IPS-NIHi7 (cell line): ENCODE measurements at regions not wholly inside any gene's neighbourhood (a gene's known extent, or its start where the extent isn't known, plus 50 kb on each side); places are given as distances from the start of the nearest gene placed in this dataset.
A peak's percentile ranks its signal among the peaks of the same experiment; 100 is the strongest.

Experiments
- DNase-seq: peaks from one replicate; pipeline ENCODE4 v3.0.0; 2012; ENCODE audit warnings: mixed read lengths; ENCODE audit errors: extremely low spot score

DNA sequence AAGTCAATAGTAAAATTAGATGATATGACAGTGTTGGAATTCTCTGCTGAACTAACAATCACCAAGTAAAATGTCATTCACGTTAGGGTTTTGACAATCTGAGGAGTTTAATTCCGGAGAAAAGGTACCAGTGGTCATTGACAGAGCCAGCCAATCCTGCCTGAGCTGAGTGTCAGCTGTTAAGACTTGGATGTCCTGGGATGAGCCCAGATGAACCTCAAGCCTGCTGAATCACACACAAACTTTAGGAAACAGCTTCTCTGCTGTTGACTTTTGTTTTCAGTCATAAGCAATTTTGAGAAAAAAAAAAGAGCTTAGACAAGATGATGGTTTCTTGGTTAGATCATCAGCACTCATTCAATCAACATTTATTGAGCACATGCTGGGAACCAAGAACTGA lies 600.0 kb upstream of the SLC39A10 start:
- peak; percentile 9 for DNase-seq

DNA sequence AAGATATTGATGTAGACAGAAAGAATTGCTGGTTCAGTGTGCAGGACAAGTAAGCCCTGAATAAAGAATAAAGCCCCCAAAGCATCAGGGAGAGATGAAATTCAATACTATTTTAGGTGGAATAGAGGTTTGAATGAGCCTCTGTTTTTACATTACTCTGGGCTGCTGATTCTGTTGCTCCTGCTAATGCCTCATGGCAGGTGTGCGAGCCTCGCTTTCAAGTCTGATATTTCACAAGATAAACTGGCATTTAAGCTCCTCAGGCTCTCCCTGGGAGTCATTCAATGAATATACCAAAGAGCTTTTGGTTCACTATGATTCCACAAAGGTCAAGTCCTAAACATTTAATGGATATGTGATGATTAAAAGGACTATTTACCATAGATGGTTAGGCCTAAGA lies 601.0 kb upstream of the SLC39A10 start:
- DNase-seq = no peak

DNA sequence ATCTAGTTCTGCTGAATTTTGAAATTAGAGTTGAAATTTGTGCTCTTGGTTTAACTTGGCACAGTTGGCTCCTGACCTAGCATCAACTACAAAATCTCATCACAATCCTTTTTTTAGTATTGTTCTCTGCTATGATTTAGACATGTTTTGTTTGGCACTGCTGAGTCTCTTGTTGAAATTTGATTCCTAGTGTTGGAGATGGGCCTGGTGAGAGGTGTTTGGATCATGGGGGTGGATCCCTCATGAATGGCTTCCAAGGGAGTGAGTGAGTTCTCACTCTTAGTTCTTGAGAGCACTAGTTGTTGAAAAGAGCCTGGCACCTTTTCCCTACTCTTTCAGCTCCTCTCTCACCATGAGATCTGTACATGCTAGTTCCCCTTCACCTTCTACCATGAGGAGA lies 605.6 kb upstream of the SLC39A10 start:
- no peak for DNase-seq

DNA sequence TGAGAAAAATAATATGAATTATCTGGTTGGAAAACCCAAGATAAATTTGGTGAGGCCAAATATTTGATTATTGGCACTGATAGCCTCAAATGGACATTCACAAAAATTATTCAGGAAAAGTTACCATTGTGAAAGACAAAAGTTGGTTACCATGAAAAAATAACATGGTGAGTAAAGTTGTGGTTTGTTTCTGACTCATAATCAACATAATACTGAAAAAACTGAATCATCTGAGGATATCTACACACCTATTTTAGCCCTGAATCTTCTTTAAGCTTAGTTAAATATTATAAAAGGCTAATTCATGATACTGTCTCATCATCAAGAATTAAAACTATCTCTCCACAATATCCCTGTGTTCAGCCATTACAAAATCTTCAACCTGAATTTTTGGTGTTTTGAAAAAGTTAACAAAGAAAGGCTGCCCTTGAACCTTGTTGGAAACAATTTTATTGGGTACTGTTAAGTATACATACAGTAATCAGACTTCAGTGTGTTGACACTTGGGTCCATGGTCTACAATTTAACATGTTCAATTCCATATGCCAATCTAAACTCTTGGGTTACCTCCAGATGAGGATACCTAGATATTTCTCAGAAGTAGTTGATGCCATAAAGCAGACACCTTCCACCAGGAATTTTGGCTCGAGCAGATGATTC lies 607.5 kb upstream of the SLC39A10 start:
- DNase-seq = no peak

DNA sequence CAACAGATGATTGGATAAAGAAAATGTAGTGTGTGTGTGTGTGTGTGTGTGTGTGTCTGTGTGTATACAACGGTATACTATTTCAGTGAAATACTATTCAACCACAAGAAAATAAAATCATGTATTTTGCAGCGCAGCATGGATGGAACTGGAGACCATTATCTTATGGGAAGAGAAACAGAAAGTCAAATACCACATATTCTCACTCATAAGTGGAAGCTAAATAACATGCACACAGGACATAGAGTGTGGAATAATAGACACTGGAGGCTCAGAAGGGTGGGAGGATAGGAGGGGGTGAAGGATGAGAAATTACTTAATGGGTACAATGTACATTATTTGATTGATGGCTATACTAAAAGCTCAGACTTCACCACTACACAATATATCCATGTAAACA lies 609.1 kb upstream of the SLC39A10 start:
- DNase-seq = no peak

DNA sequence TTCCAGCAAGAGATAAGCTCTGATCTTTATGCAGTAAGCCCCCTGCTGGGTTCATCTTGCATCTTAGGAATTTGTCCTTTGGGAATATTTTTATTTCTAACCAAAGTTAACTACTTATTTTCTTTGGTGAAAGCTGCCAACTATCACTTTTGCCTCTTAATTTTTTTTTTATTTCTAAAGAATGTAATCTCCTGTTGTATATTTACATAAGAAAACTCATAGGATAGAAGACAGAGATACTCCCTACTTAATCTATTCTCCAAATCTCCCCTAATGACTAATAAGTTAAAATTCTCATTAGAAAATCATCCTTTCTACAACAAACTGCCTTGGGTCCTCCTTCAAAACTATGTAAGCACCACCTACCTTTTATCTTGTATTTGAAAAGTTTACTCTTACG lies 612.2 kb upstream of the SLC39A10 start:
- DNase-seq = no peak

DNA sequence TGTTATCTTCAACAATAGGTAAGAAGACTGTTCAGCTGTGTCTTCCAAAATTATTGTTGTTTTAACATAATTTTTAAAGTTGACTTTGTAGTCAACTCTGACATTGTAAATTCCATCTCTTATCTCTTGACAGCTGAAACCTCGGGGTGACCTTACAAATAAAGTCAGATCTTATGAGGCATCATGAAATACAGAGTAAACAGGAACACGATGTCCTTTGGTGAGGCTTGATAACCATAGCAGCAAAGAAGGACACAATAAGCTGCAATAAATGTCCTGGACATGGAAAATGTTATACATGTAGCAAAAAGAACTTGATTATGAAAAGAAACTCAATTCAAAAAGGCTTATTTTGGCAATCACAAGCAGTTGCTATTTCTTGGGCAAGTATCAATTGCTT lies 618.9 kb upstream of the SLC39A10 start:
- no peak for DNase-seq

DNA sequence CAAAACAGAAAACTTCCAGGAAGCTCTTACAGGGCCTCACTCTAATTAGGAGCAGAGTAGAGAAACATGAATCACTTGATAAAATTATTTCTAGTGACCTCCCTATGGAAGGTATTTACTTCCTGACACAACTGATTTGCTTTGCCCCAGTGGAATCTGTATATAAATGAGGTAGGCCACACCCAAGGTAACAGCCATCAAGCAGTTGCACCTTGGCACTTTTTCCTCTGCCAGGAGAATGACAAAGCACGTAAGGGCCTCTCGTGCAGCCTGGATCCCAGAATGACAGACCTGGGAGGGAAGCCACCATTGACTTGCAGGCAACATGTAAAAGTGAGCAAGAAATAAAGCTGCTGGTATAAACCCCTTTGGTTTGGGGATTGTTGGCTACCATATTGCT lies 620.0 kb upstream of the SLC39A10 start:
- DNase-seq = no peak

DNA sequence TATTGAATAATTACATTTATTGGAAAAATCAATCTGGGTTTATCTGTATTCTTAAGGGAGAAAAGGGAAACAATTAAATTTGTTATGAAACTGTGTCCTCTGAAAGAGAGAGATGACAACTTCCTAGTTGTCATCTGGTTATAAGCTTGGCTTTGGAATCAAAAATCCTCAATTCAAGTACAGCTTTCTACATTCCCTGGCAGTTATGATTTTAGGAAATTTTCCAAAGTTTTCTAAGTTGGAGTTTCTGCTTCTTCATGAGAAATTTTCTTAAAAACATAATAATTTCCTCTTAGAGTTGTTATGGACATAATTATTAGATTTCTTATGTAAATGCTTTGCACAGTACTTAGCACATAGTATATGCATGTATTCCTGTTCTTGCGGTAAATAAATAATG lies 625.6 kb upstream of the SLC39A10 start:
- no peak for DNase-seq

DNA sequence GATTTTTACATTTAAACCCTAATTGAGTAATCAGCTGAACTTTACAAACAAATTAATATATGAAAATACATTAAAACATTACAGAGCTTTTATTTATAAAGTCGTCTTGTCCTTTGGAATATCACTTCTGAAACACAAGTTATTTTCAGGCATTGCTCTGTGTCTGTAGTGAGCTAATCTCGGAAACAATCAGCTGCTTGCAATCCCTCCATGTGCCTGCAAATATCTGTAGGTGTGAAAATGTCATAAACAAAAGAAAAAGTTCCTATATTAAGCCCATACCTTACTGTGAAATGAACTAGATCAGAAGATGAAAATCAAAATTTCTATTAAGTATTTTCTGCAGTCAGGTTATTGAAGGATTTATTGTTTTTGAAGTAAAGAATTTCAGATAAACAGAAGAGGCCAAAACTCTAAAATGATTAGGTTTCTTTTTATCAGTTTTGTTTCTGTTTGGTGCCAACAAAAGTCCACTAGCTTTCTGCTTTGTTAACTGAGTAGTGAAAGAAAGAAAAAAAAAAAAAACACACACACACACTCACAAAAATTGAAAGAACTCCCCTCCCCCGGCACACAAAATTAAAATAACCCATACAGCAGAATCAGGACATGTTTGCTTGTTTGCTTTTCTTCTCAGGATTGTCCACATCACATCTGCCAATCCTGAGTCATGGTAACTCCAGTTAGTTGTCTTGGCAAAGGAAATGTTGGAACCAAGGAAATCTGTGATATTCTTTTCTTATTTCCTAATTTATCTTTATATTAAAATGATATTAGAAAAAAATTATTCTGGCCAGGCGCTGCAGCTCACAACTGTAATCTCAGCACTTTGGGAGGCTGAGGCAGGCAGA lies 627.0 kb upstream of the SLC39A10 start:
- DNase-seq = no peak

DNA sequence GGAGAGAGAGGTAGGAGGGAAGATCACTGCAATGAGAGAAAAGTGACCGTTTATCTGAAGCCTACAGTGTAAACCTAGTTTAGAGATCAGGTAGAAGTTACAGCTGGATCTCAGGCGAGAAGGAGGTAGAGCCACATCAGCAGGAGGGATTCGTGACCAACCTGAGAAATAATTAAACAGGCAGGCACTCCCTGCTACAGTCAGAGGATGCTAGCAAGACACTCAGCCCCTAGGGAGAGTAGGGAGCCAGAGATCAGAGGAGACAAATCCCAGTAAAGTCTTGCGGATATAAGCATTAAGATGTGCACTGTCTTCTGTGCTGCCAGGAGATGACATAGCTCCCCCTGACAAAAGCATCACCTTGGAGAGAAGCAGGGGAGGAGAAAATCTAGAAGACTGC lies 629.1 kb upstream of the SLC39A10 start:
- DNase-seq = peak; percentile 20

DNA sequence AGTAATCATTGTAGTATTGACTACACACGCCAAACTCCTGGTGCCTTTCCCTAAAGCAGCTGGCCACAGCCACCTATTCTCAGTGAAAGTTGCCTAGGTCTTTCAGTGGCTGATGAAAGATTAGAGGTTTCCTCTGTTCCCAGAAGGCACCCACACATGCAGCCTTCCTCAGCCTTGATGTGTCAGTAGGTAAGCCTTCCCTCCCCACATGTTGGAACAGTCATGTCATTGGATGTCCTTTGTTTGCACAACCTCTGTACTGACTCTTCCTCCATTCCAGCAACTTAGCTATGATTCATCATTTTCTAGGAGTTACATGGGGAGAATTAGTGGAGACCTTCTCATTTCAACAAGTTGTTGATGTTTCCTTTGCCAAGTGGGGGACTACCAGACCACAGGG lies 630.8 kb upstream of the SLC39A10 start:
- no peak for DNase-seq

DNA sequence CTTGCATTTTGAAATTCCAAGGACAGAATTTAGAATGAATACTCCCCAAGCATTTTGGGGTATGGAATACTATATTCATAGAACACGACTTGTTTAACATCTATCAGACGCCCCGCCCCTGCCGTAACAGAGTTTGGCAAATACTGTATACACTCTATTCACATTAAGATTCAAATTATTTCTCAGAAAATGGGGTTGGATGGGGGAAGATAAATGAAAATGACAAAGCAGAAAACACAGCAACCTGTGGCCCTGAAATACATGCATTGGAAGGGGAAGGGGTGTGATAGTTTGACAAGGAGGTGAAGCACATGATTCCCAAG lies 634.6 kb upstream of the SLC39A10 start:
- no peak for DNase-seq

DNA sequence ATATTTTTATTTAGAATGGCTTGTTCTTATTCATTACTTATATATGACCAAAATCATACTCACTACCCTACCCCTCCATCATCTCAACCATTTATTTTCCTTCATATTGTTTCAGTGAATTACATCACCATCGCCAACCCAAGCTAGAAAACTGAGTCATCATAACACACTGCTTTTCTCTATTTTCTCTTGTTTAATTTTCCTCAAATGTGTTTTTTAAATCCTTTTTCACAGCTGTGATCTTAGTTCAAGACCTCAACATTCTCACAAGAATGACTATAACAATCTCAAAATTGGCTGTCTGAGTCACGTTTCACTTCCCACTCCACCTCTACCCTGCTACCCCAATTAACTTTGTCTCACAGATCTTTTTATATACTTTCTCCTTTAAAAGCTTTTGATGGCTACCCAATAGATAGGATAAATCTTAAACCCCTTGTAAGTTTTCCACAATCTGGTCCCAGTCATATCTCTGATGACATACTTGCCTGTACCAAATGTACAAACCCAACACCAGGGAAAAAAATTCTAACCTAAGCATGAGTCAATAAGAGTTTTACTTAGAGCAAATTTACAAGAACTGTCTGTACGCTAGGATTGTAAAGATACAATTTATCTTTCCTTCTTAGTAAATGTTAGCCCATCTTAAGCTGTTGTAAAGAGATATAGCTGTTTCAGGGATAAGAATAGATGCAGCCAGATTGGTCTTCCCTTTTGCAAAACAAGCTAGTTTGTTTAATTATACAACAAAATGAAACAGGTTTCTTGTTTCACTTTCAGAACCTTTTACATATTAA lies 635.1 kb upstream of the SLC39A10 start:
- no peak for DNase-seq

DNA sequence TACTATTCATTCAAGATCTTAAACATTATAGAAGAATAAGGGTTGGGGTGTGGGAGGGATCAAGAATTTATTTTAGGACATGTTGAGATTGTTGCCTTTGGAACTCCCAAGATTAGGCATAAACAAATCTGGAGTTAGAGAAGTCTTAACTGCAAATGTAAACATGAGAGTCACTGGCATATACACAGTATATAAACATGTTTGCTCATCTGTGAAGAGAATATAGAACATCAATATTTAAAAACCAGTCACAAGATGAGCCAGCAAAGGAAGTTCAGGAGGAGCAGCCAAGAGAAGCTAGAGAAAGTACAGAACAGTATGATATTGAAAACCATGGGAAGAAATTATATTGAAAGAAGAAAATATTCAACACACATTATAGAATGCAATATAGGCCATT lies 638.6 kb upstream of the SLC39A10 start:
- DNase-seq = no peak

DNA sequence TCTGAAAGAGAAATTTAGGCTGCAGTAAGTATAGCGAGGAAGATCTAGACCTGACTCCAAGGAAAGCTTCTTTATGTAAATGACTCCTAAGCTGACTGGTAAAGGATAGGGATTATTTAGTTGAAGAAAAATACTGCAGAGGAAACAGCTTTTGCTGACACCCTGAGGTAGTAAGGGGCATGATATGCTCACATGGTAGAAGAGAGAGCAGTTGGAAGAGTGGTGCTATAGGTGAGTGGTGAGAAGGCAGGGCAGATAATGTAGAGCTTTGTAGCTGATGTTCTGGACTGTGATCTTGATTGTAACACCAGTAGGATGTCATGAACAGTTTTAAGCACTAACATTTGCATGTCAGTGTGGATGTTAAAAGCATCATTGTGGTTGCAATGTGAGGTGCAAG lies 639.1 kb upstream of the SLC39A10 start:
- no peak for DNase-seq

DNA sequence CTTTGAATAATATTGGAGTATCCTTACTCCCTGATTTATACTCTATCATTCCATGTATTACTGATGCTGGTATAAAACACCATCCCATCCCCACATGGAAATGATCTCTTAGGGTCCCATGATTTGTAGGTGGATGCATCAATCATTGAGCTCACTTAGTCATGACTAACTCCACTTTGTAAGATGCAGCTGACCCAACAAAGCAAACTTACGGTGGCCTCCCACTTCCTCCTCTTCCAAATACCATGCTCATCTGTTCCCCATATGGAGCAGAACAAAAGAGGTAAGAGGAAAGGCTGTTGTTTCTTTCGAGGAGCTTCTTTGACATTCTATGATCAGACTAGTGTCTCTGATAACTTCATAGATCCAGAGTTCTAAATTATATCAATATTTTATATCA lies 640.2 kb upstream of the SLC39A10 start:
- no peak for DNase-seq

DNA sequence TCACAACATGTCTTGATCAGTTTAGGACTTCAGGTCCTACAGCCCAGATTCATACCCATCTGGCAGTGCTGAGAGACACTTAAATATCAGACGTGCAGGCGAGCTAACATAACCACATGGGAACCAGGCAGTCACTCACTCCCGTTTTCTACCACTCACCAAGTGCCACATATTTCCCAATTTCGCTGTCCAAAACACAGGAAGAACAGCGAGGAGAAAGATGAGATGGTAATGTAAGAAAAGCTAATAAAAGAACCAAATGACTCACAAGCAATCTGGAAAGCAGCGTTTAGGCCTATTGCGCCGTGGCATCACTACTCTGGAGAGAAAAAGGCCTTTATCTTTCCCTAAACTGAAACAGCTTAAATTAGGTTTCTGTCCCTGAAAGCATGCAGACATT lies 647.8 kb upstream of the SLC39A10 start:
- no peak for DNase-seq

DNA sequence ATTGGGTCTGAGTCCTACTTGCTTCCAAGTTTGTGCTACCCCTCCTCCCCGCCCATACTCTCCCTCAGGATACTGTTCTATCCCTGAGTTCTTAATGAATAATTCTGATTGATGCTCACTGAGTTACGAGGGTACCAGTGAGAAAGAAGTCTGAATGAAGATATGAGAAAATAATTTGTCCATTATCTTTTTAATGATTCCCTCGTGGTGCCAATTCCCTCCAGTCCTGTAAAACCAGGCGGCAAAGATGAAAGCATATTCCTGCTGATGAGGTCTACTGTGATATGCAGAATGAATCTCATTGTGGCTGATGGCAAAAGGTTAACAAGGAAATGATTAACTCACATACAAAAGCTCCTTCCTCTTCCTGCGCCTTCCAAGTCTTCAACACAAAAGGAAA lies 650.2 kb upstream of the SLC39A10 start:
- no peak for DNase-seq

DNA sequence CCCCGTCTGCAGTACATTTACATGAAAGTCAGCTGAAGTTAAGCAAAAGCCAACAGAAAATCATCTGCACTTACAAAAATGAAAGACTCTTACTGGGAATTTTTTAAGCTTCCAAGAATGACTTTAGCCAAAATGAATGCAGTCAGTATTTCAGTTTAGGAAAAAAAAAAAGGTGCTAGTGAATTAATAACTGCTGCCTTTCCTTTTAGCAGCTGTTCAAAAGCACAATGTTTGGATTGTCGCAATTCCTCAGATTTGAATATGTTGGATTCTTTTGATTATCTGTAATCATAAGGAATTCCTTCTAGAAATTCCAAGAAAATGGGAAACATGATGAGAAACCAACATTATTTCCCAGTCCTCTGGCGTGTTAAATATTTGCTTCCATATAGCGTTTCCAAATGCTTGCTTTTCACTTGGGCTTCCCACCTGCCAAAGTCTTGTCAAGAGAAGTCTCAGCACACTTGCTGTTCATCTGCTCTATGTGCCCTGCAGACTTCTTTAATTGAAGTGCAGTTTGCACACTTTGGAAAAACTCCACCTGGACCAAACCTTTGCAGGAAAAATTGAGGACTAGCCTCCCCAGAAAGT lies 653.0 kb upstream of the SLC39A10 start:
- no peak for DNase-seq

DNA sequence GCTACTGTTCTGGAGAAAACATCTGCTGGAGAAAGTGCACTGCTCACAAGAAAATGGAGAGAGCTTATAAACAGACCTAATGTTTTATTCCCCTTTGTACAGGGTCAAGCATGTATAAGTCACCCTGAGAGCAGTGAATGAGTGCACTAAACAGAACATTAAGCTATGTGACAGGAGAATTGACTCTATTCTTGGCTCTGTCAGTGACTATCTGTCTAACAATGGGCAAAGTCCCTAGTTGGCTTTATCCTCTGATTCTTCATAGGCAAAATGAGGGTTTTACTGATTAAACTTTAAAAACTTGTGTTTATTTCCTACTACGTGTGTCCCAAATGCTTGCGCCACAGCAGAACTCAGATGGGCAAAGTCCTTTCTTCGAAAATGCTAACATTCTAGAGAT lies 655.1 kb upstream of the SLC39A10 start:
- no peak for DNase-seq

DNA sequence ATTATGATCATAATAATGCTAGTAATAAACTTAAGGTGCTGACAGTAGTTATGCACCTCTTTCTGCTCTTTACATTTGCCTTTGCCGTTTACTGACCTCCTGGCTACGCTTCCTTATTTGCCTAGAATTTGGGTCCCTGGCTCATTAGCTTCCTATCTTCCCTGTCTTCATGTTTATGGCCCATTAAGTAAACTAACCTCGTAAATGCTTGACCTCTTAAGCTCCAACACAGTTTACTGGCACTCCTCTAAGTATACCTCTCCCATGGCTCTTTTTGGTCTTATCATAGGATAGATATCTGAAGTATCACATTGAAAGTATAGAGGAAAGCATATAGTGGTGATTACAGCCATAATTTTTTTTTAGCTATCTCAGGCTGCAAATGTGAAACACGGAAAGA lies 657.3 kb upstream of the SLC39A10 start:
- no peak for DNase-seq

DNA sequence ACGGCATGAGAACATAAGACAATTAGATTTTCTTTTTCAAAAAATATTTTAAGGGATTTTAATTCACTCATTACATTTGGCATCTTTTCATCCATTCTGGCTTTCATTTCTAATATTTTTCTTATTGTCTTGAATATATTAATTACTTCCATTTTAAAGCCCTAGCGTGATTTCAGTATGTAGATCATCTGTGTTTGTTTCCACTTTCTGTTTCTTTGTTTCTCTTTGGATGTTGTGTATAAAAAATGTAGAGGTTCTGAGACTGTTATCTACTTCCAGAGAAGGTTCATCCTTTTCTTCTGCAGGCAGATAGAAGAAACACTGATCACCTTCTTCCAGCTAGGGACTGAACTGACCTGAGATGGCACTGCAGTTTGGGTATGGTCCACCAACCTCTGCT lies 664.4 kb upstream of the SLC39A10 start:
- DNase-seq = no peak
